Activated B cell treated with CpG ODN at 0.5 μM for 24 hours (primary cell): ENCODE measurements at regions not wholly inside any gene's neighbourhood (a gene's known extent, or its start where the extent isn't known, plus 50 kb on each side); places are given as distances from the start of the nearest gene placed in this dataset.
A peak's percentile ranks its signal among the peaks of the same experiment; 100 is the strongest.

Experiments used
- ATAC-seq: fragments of 200-7000 bp; cut with Tn5 transposase; one replicate; pipeline ENCODE4 v1.10.0; 2021; ENCODE audit warnings: low read depth, mild to moderate bottlenecking, moderate library complexity
- CTCF ChIA-PET: fragments of 350-600 bp; sonication (Branson Sonifier 250); formaldehyde crosslinking; loops from one replicate; lab custom pipeline; 2021; ENCODE audit warnings: antibody characterized with exemption; lab: Charles Lee
- POLR2A ChIA-PET: fragments of 350-600 bp; sonication (Branson Sonifier 250); formaldehyde crosslinking; loops from one replicate; lab custom pipeline; 2021; ENCODE audit warnings: antibody characterized with exemption; lab: Charles Lee
- DNase-seq: peaks from one replicate; pipeline ENCODE4 v3.0.0; 2022
- H3K27ac Mint-ChIP-seq: one replicate; pipeline ENCODE4 v1.8.0; 2020; ENCODE audit warnings: mixed read lengths
- H3K27me3 Mint-ChIP-seq: one replicate; pipeline ENCODE4 v1.8.0; 2021; ENCODE audit warnings: mixed read lengths
- H3K36me3 Mint-ChIP-seq: one replicate; pipeline ENCODE4 v1.8.0; 2021; ENCODE audit warnings: low read depth, mixed read lengths
- H3K4me1 Mint-ChIP-seq: one replicate; pipeline ENCODE4 v1.8.0; 2021; ENCODE audit warnings: mixed read lengths
- H3K4me3 Mint-ChIP-seq: one replicate; pipeline ENCODE4 v1.8.0; 2020; ENCODE audit warnings: mild to moderate bottlenecking, mixed read lengths
- H3K9me3 Mint-ChIP-seq: one replicate; pipeline ENCODE4 v1.8.0; 2020; ENCODE audit warnings: mixed read lengths
- CTCF ChIP-seq: fragments of 200-600 bp; IDR thresholded peaks from one replicate; pipeline ENCODE4 v1.8.0; 2022; ENCODE audit warnings: antibody characterized with exemption, mild to moderate bottlenecking
- intact Hi-C: fragments of 100-400 bp; cut with micrococcal nuclease; formaldehyde crosslinking; loops from one replicate; pipeline ENCODE4 v1.15.1; 2024

- Mint-ChIP-seq H3K36me3 (no peaks in the 10 kb centered on the region), H3K9me3 (no peaks in the 10 kb centered on the region), H3K27me3 (peaks cover 3% of the 10 kb centered on the region), H3K27ac (peak overlapping the region; percentile 75), H3K4me3 (peak overlapping the region; percentile 83), H3K4me1 (peaks cover 21% of the 10 kb centered on the region)
- CTCF ChIA-PET: no interaction called here
- DNase-seq (no peak), ATAC-seq (no peak)
- no peak for TF ChIP-seq CTCF
- POLR2A ChIA-PET: interaction anchor here (1.6 to 2.7 kb wide), 3 partner anchors 9 to 51 kb away, joined by 4 to 6 read pairs (median 6); no protein-coding TSS in a partner anchor
- intact Hi-C loops: no loop called here
These were observed 136.7 kb downstream of the KIF20B start for GRCh38 chr10:89838044-89838615.

- intact Hi-C loops: no loop called here
These were observed 144.3 kb downstream of the KIF20B start for GRCh38 chr10:89845541-89846280.

GRCh38 chr10:89846281-89846630 lies 144.9 kb downstream of the KIF20B start:
- intact Hi-C loops: no loop called here
- ChIA-PET CTCF (no interaction called here), POLR2A (interaction anchor here (1.4 kb wide), 1 partner anchor 8 kb away, joined by 6 read pairs; no protein-coding TSS in a partner anchor)
- Mint-ChIP-seq H3K27ac (no peak overlapping the region), H3K4me1 (peaks cover 10% of the 10 kb centered on the region), H3K27me3 (peaks cover 14% of the 10 kb centered on the region), H3K4me3 (no peak overlapping the region), H3K9me3 (no peaks in the 10 kb centered on the region), H3K36me3 (no peaks in the 10 kb centered on the region)
- no peak for ATAC-seq
- DNase-seq: no peak
- no peak for TF ChIP-seq CTCF

More at GRCh38 chr10:89845541-89846280, 144.3 kb downstream of the KIF20B start:
- H3K36me3 Mint-ChIP-seq: no peaks in the 10 kb centered on the region
- no peak overlapping the region for H3K27ac Mint-ChIP-seq
- ATAC-seq: no peak
- peaks cover 14% of the 10 kb centered on the region for H3K27me3 Mint-ChIP-seq
- TF ChIP-seq CTCF: no peak
- no peak overlapping the region for H3K4me3 Mint-ChIP-seq
- POLR2A ChIA-PET: no interaction called here
- no peak for DNase-seq
- peaks cover 10% of the 10 kb centered on the region for H3K4me1 Mint-ChIP-seq
- CTCF ChIA-PET: no interaction called here
- no peaks in the 10 kb centered on the region for H3K9me3 Mint-ChIP-seq

GRCh38 chr10:89846786-89847185 lies 145.4 kb downstream of the KIF20B start:
- ChIA-PET POLR2A (interaction anchor here (1.4 kb wide), 1 partner anchor 9 kb away, joined by 6 read pairs; no protein-coding TSS in a partner anchor), CTCF (no interaction called here)
- Mint-ChIP-seq H3K36me3 (no peaks in the 10 kb centered on the region), H3K4me3 (no peak overlapping the region), H3K27me3 (peaks cover 12% of the 10 kb centered on the region), H3K27ac (no peak overlapping the region), H3K4me1 (peaks cover 10% of the 10 kb centered on the region), H3K9me3 (no peaks in the 10 kb centered on the region)
- ATAC-seq (no peak), DNase-seq (no peak)
- TF ChIP-seq CTCF: no peak
- intact Hi-C loops: no loop called here

- ATAC-seq: no peak
- Mint-ChIP-seq H3K27ac (no peak overlapping the region), H3K4me3 (no peak overlapping the region), H3K27me3 (peaks cover 8% of the 10 kb centered on the region), H3K4me1 (no peaks in the 10 kb centered on the region), H3K9me3 (no peaks in the 10 kb centered on the region), H3K36me3 (no peaks in the 10 kb centered on the region)
- intact Hi-C loops: no loop called here
- no peak for DNase-seq
- ChIA-PET POLR2A (no interaction called here), CTCF (no interaction called here)
- TF ChIP-seq CTCF: no peak
These were observed 151.5 kb downstream of the KIF20B start for GRCh38 chr10:89852872-89853271.
